MM.1S (cell line): ENCODE measurements at regions not wholly inside any gene's neighbourhood (a gene's known extent, or its start where the extent isn't known, plus 50 kb on each side); places are given as distances from the start of the nearest gene placed in this dataset.

Experiments
- EZH2 ChIP-seq: fragments of 300-600 bp; sonication (generic); optimal IDR thresholded peaks from 2 replicates; pipeline ENCODE3; 2017; ENCODE audit warnings: low read depth, mild to moderate bottlenecking, antibody characterized with exemption, low read length, mixed read lengths
- EZH2phosphoT487 ChIP-seq: fragments of 300-600 bp; sonication (generic); IDR thresholded peaks from 2 replicates; pipeline ENCODE4 v1.6.1; 2018; ENCODE audit warnings: antibody characterized with exemption, low read length
- TF ChIP-seq, protein P1 (sequence below): fragments of 300-600 bp; sonication (generic); IDR thresholded peaks from 2 replicates; pipeline ENCODE4 v1.5.1; 2016; ENCODE audit warnings: antibody characterized with exemption, low read length, mixed read lengths

DNA sequence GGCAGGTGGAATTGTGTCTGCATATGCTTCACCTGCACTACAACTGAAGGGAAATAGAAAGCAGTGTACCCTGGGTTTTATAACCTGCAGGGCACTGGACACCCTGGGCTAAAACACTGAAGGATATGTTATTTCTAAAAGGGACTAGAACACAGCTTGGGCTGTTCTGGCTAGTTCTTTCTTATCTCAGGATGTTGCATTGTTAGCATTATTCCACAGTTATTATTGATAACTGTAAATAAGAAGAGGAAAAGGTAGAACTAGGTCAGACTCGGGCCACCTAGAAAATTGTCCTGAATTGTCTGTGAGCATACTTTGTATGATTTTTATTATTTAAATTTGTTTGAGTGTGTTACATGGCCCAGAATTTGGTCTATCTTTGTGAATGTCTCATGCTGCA lies 493.9 kb upstream of the CDH9 start:
- TF ChIP-seq EZH2phosphoT487 (no peak), EZH2 (no peak)
- TF ChIP-seq, protein P1, sequence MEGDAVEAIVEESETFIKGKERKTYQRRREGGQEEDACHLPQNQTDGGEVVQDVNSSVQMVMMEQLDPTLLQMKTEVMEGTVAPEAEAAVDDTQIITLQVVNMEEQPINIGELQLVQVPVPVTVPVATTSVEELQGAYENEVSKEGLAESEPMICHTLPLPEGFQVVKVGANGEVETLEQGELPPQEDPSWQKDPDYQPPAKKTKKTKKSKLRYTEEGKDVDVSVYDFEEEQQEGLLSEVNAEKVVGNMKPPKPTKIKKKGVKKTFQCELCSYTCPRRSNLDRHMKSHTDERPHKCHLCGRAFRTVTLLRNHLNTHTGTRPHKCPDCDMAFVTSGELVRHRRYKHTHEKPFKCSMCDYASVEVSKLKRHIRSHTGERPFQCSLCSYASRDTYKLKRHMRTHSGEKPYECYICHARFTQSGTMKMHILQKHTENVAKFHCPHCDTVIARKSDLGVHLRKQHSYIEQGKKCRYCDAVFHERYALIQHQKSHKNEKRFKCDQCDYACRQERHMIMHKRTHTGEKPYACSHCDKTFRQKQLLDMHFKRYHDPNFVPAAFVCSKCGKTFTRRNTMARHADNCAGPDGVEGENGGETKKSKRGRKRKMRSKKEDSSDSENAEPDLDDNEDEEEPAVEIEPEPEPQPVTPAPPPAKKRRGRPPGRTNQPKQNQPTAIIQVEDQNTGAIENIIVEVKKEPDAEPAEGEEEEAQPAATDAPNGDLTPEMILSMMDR: no peak
